Duodenal mucosa (tissue), 2 donors: ENCODE measurements at regions not wholly inside any gene's neighbourhood (a gene's known extent, or its start where the extent isn't known, plus 50 kb on each side); places are given as distances from the start of the nearest gene placed in this dataset.
"Not testable (repeated sequence)": the region's sequence is repeated elsewhere in the genome, so short reads cannot be mapped to it uniquely, and the experiment has no call there.

ENCODE experiments used
- H3K27ac ChIP-seq: one replicate; pipeline ENCODE4 v1.7.0; 2013; ENCODE audit warnings: low read depth, low read length
- H3K27me3 ChIP-seq, 2 donors: one replicate each; pipeline ENCODE4 v1.7.0; 2013; ENCODE audit warnings: low read length in 2 of 2, control low read depth in 1 of 2; ENCODE audit not compliant: insufficient read depth in 2 of 2, control insufficient read depth in 1 of 2
- H3K36me3 ChIP-seq, 2 donors: one replicate each; pipeline ENCODE4 v1.7.0; 2013; ENCODE audit warnings: low read length in 2 of 2, control low read depth in 1 of 2; ENCODE audit not compliant: insufficient read depth in 2 of 2, control insufficient read depth in 1 of 2
- H3K4me1 ChIP-seq, 2 donors: one replicate each; pipeline ENCODE4 v1.7.0; 2013; ENCODE audit warnings: low read length in 2 of 2, control low read depth in 1 of 2; ENCODE audit not compliant: insufficient read depth in 2 of 2, control insufficient read depth in 1 of 2
- H3K4me3 ChIP-seq, 2 donors: one replicate each; pipeline ENCODE4 v1.7.0; 2013; ENCODE audit warnings: low read length in 2 of 2, low read depth in 1 of 2
- H3K9ac ChIP-seq, 2 donors: one replicate each; pipeline ENCODE4 v1.7.0; 2013; ENCODE audit warnings: low read length in 2 of 2, low read depth in 1 of 2
- H3K9me3 ChIP-seq, 2 donors: one replicate each; pipeline ENCODE4 v1.7.0; 2013; ENCODE audit warnings: low read length in 2 of 2, control low read depth in 1 of 2; ENCODE audit not compliant: control insufficient read depth in 1 of 2

- Histone ChIP-seq H3K36me3 (no peaks in the 10 kb centered on the region), H3K4me1 (peaks cover 12 to 20% of the 10 kb centered on the region in 2 donors), H3K27me3 (no peaks in the 10 kb centered on the region), H3K4me3 (no peak overlapping the region), H3K9me3 (no peaks in the 10 kb centered on the region), H3K9ac (no peak overlapping the region), H3K27ac (no peak overlapping the region)
These were observed 589.0 kb downstream of the ZEB2 start for GRCh38 chr2:143930891-143931290.

DNA sequence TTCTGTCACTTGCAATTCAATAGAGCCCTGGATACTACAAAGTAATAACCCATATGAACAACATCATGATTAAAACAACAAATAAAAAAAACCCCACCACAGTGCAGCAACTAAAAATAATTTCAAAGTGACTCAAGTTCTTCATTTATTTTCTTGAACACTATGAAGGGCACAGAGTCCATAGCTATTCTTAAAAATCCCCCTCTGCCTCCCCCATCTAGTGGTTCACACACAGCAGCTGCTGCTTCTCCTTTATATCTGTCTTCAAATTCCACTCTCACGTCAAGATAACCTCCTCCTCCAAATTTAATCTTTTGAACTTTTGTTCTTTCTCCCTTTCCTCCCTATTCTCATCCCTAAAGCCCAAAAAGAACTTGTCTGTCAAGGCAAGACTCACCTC is 591.3 kb downstream of the ZEB2 start:
- no peaks in the 10 kb centered on the region for H3K36me3 ChIP-seq
- H3K27me3 ChIP-seq, result no peaks in the 10 kb centered on the region
- H3K9ac ChIP-seq, result no peak overlapping the region
- no peak overlapping the region for H3K27ac ChIP-seq
- H3K9me3 ChIP-seq, result no peaks in the 10 kb centered on the region
- H3K4me3 ChIP-seq, result no peak overlapping the region
- H3K4me1 ChIP-seq, result no peaks in the 10 kb centered on the region

DNA sequence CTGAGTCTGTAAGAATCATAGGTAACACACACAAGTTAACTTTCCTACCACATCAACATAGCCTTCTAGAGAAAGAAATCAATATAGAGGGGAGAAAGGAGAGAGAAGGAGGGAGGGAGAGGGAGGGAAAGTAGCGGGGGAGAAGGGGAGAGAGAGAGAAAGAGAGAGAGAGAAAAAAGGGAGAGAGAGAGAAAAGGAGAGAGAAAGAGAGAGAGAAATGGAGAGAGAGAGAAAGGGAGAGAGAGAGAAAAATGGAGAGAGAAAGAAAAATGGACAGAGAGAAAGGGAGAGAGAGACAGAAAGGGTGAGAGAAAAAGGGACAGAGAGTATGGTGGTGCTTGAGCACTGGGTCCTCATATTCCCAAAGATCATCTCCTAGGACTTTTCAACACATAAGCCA is 591.7 kb downstream of the ZEB2 start:
- Histone ChIP-seq H3K9me3 (no peaks in the 10 kb centered on the region), H3K4me1 (no peaks in the 10 kb centered on the region), H3K9ac (no peak overlapping the region), H3K36me3 (no peaks in the 10 kb centered on the region), H3K27ac (no peak overlapping the region), H3K4me3 (no peak overlapping the region), H3K27me3 (no peaks in the 10 kb centered on the region)

GRCh38 chr2:143926736-143927135 is 593.2 kb downstream of the ZEB2 start:
- no peak overlapping the region for H3K27ac ChIP-seq
- H3K4me1 ChIP-seq, result no peaks in the 10 kb centered on the region
- H3K27me3 ChIP-seq, result no peaks in the 10 kb centered on the region
- no peak overlapping the region for H3K9ac ChIP-seq
- H3K9me3 ChIP-seq, result no peaks in the 10 kb centered on the region
- H3K36me3 ChIP-seq, result no peaks in the 10 kb centered on the region
- no peak overlapping the region for H3K4me3 ChIP-seq

- not testable (repeated sequence) for H3K27ac ChIP-seq, H3K36me3 ChIP-seq, H3K9ac ChIP-seq, H3K27me3 ChIP-seq, H3K4me1 ChIP-seq, H3K4me3 ChIP-seq
- H3K9me3 ChIP-seq, result peaks cover 9 to 10% of the 10 kb centered on the region in 2 donors
These were observed 597.6 kb downstream of the ZEB2 start for GRCh38 chr2:143922261-143922830.

- Histone ChIP-seq H3K27me3 (no peaks in the 10 kb centered on the region), H3K9ac (no peak overlapping the region), H3K36me3 (no peaks in the 10 kb centered on the region), H3K27ac (no peak overlapping the region), H3K4me1 (no peaks in the 10 kb centered on the region), H3K9me3 (peaks cover 10% of the 10 kb centered on the region in 2 donors), H3K4me3 (no peak overlapping the region)
These were observed 601.4 kb downstream of the ZEB2 start for GRCh38 chr2:143918465-143918989.

DNA sequence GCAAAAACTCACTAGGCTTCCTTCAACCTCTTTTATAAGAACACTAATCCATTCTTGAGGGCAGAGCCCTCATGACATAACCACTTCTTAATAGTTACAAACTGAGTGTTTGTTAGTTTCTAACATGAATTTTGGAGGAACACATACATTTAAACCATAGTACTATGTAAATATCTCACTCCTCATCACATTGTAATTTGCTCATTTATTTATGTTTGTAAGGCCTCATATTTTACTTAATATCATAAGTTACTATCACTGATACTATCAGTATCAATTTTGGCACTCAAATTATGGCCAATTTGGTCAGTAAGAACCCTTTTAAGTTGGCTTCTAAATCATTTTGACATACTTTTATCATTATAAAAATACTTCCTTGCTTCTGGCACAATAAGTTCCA is 603.1 kb downstream of the ZEB2 start:
- no peak overlapping the region for H3K9ac ChIP-seq
- peaks cover 10% of the 10 kb centered on the region in 2 donors for H3K9me3 ChIP-seq
- no peaks in the 10 kb centered on the region for H3K36me3 ChIP-seq

DNA sequence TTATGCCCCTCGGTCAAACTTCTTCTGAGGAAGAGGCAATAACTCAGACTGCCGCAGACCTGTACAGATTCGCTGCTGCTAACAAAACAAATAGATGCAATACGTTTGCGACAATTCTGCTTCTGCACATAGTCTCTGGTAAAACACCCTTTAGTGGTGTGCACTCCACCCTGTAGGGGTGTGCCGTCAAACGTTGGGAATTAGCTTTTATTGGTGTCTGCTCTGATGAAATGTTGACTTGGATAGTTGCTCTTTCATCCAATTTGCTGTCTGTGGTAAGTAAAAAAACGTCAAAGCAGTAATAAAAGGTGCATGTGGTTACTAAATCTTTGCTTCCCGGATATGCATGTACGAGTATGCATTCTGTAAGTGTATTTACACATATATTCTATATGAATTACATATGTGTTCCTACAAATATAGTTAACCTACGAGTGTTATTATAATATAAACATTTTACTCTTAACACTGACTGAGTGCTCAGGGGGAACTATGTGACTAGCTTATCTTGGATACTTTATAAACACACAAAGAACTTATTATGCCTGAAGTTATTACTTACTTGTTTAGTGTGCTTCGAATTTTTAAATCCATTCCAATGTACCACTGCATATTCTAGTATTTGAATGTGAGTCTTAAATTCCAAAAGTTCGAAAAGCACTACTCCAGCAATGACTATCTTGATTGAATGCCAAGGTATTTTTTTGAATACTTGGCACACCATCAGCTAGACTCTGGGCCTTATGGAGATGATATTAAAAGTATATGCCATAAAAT is 610.2 kb downstream of the ZEB2 start:
- H3K27ac ChIP-seq, result no peak overlapping the region
- H3K9ac ChIP-seq, result no peak overlapping the region
- H3K4me1 ChIP-seq, result no peaks in the 10 kb centered on the region
- H3K36me3 ChIP-seq, result no peaks in the 10 kb centered on the region
- H3K27me3 ChIP-seq, result no peaks in the 10 kb centered on the region
- no peak overlapping the region for H3K4me3 ChIP-seq
- H3K9me3 ChIP-seq, result no peaks in the 10 kb centered on the region

More for the DNA sequence above, 603.1 kb downstream of the ZEB2 start:
- H3K27me3 ChIP-seq, result no peaks in the 10 kb centered on the region
- no peaks in the 10 kb centered on the region for H3K4me1 ChIP-seq
- H3K4me3 ChIP-seq, result no peak overlapping the region
- H3K27ac ChIP-seq, result no peak overlapping the region

GRCh38 chr2:143908843-143909242 is 611.1 kb downstream of the ZEB2 start:
- no peak overlapping the region for H3K4me3 ChIP-seq
- no peaks in the 10 kb centered on the region for H3K36me3 ChIP-seq
- no peak overlapping the region for H3K27ac ChIP-seq
- H3K9ac ChIP-seq, result no peak overlapping the region
- no peaks in the 10 kb centered on the region for H3K9me3 ChIP-seq
- H3K4me1 ChIP-seq, result no peaks in the 10 kb centered on the region
- no peaks in the 10 kb centered on the region for H3K27me3 ChIP-seq

DNA sequence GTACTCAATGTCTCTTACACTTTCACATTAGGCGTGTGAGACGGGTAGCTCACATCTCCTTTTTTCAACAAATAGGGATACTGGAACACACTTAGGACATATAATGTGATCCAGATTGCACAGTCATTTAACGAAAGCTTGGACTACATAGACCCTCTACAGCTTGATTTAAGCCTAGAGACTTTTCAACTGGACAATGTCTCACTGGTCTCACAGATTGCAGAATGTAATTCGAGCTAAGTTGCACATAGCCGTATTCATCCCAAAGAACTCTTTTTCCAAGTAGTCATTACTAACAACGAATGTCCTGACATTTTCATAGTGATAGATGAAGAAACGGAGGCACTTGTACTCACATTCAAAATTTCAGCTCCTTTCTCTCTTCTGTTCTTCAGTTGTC is 612.1 kb downstream of the ZEB2 start:
- Histone ChIP-seq H3K9me3 (no peaks in the 10 kb centered on the region), H3K4me1 (no peaks in the 10 kb centered on the region), H3K4me3 (no peak overlapping the region), H3K27ac (no peak overlapping the region), H3K9ac (no peak overlapping the region), H3K36me3 (no peaks in the 10 kb centered on the region), H3K27me3 (no peaks in the 10 kb centered on the region)
